ENCODE measurements at regions not wholly inside any gene's neighbourhood (a gene's known extent, or its start where the extent isn't known, plus 50 kb on each side); places are given as distances from the start of the nearest gene placed in this dataset.

GRCh38 chr16:27123795-27124409 is 57.2 kb downstream of the C16orf82 start:
- no peak for DNase-seq
- Histone ChIP-seq H3K4me1 (no peaks in the 10 kb centered on the region), H3K27ac (no peak overlapping the region), H3K27me3 (peaks cover 10% of the 10 kb centered on the region), H3K4me3 (no peak overlapping the region), H3K9me3 (peaks cover 15 to 17% of the 10 kb centered on the region in 2 donors), H3K36me3 (no peaks in the 10 kb centered on the region)
- intact Hi-C loops (cut with DNase I; ENCODE audit: low total_unique reads): no loop called here
- TF ChIP-seq EP300 (IDR thresholded peaks at IDR 0.05; ENCODE audit: low read depth): no peak
- TF ChIP-seq POLR2A (IDR thresholded peaks at IDR 0.05): no peak
- no peak for TF ChIP-seq POLR2AphosphoS5 (IDR thresholded peaks at IDR 0.05)
- TF ChIP-seq, protein P1, sequence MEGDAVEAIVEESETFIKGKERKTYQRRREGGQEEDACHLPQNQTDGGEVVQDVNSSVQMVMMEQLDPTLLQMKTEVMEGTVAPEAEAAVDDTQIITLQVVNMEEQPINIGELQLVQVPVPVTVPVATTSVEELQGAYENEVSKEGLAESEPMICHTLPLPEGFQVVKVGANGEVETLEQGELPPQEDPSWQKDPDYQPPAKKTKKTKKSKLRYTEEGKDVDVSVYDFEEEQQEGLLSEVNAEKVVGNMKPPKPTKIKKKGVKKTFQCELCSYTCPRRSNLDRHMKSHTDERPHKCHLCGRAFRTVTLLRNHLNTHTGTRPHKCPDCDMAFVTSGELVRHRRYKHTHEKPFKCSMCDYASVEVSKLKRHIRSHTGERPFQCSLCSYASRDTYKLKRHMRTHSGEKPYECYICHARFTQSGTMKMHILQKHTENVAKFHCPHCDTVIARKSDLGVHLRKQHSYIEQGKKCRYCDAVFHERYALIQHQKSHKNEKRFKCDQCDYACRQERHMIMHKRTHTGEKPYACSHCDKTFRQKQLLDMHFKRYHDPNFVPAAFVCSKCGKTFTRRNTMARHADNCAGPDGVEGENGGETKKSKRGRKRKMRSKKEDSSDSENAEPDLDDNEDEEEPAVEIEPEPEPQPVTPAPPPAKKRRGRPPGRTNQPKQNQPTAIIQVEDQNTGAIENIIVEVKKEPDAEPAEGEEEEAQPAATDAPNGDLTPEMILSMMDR (IDR thresholded peaks at IDR 0.05): no peak
- WGBS, 2 donors (ENCODE audit: low coverage in 1 of 2): 62 to 80% methylated on average over 1 to 7 of the region's 7 CpGs
- in situ Hi-C loops (cut with MboI; ENCODE audit: low pct_ligation_motif_present in 1 of 4, low pct_unique_long_range_greater_than_20kb in 1 of 4, low sequenced_read_pairs in 3 of 4): loop anchor here in 3 of 4 donors (25.0 kb wide), 1 partner anchor 1287 kb away; no protein-coding TSS in a partner anchor

DNA sequence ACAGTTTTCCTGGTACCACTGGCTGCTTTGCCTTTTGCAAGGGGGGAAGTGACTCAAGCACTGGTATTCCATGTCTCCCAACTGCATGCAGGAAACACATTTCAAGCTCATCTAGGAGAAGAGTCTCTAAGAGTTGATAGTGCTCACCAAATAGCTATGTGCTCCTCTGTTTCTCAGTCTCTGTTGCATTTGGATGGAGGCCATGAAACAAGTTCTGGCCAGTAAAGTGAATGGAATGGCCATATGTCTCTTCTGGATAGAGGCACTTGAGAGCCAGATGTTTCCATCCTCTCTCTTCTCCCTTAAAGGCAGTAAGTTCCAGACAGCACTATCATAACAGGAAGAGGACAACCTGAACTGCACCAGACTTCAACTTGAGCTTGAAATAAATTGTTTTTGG is 60.6 kb downstream of the C16orf82 start:
- in situ Hi-C loops (cut with MboI; ENCODE audit: low pct_ligation_motif_present in 1 of 4, low pct_unique_long_range_greater_than_20kb in 1 of 4, low sequenced_read_pairs in 3 of 4): no loop called here
- TF ChIP-seq EP300 (IDR thresholded peaks at IDR 0.05; ENCODE audit: low read depth) (no peak), POLR2A (IDR thresholded peaks at IDR 0.05) (no peak), POLR2AphosphoS5 (IDR thresholded peaks at IDR 0.05) (no peak)
- TF ChIP-seq, protein P1 (IDR thresholded peaks at IDR 0.05): no peak
- Histone ChIP-seq H3K27ac (no peak overlapping the region), H3K4me3 (no peak overlapping the region), H3K27me3 (no peaks in the 10 kb centered on the region), H3K36me3 (no peaks in the 10 kb centered on the region), H3K4me1 (no peaks in the 10 kb centered on the region), H3K9me3 (no peaks in the 10 kb centered on the region)
- intact Hi-C loops (cut with DNase I; ENCODE audit: low total_unique reads): no loop called here
- DNase-seq: no peak

DNA sequence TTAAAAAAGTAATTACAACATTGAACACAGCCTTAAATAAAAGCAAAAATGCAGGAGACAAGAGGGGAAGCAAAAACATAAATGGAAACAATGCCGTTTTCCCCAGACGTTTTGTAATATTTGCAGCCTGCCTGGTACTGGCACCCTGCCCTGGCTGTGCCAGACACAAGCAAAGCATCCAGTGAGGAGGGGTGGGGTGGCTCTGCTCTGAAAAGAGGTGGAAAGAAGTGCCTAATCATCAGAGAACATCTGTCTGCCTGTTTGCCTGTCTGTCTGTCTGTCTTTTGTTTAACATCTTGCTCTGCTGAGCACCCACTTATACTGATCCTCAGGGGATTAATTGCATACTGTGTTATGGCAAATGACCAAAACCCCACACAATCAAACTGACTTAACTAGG is 62.7 kb downstream of the C16orf82 start:
- Histone ChIP-seq H3K4me1 (no peaks in the 10 kb centered on the region), H3K4me3 (no peak overlapping the region), H3K9me3 (no peaks in the 10 kb centered on the region), H3K27ac (no peak overlapping the region), H3K36me3 (no peaks in the 10 kb centered on the region), H3K27me3 (no peaks in the 10 kb centered on the region)
- 38 to 64% methylated on average over 2 of the region's 2 CpGs for WGBS, 2 donors (ENCODE audit: low coverage in 1 of 2)
- in situ Hi-C loops (cut with MboI; ENCODE audit: low pct_ligation_motif_present in 1 of 4, low pct_unique_long_range_greater_than_20kb in 1 of 4, low sequenced_read_pairs in 3 of 4) (no loop called here), intact Hi-C loops (cut with DNase I; ENCODE audit: low total_unique reads) (no loop called here)
- DNase-seq: no peak
- TF ChIP-seq, protein P1 (IDR thresholded peaks at IDR 0.05): no peak
- TF ChIP-seq POLR2AphosphoS5 (IDR thresholded peaks at IDR 0.05): no peak
- no peak for TF ChIP-seq EP300 (IDR thresholded peaks at IDR 0.05; ENCODE audit: low read depth)
- TF ChIP-seq POLR2A (IDR thresholded peaks at IDR 0.05): no peak

GRCh38 chr16:27138257-27138656 is 65.1 kb upstream of the KDM8 start:
- H3K9me3 ChIP-seq: no peaks in the 10 kb centered on the region
- intact Hi-C loops (cut with DNase I; ENCODE audit: low total_unique reads): no loop called here
- DNase-seq: no peak
- in situ Hi-C loops (cut with MboI; ENCODE audit: low pct_ligation_motif_present in 1 of 4, low pct_unique_long_range_greater_than_20kb in 1 of 4, low sequenced_read_pairs in 3 of 4): no loop called here
- no peaks in the 10 kb centered on the region for H3K4me1 ChIP-seq
- TF ChIP-seq EP300 (IDR thresholded peaks at IDR 0.05; ENCODE audit: low read depth): no peak
- H3K36me3 ChIP-seq: no peaks in the 10 kb centered on the region
- no peak overlapping the region for H3K27ac ChIP-seq
- 33 to 80% methylated on average over 5 of the region's 5 CpGs for WGBS, 2 donors (ENCODE audit: low coverage in 1 of 2)
- H3K27me3 ChIP-seq: no peaks in the 10 kb centered on the region
- H3K4me3 ChIP-seq: no peak overlapping the region

- intact Hi-C loops (cut with DNase I; ENCODE audit: low total_unique reads) (no loop called here), in situ Hi-C loops (cut with MboI; ENCODE audit: low pct_ligation_motif_present in 1 of 4, low pct_unique_long_range_greater_than_20kb in 1 of 4, low sequenced_read_pairs in 3 of 4) (no loop called here)
- Histone ChIP-seq H3K36me3 (no peaks in the 10 kb centered on the region), H3K9me3 (no peaks in the 10 kb centered on the region), H3K4me3 (no peak overlapping the region), H3K4me1 (no peaks in the 10 kb centered on the region), H3K27ac (no peak overlapping the region), H3K27me3 (no peaks in the 10 kb centered on the region)
- DNase-seq: no peak
- WGBS, 2 donors (ENCODE audit: low coverage in 1 of 2): 81 to 100% methylated on average over 1 of the region's 1 CpG
- TF ChIP-seq POLR2A (IDR thresholded peaks at IDR 0.05) (no peak), EP300 (IDR thresholded peaks at IDR 0.05; ENCODE audit: low read depth) (no peak), POLR2AphosphoS5 (IDR thresholded peaks at IDR 0.05) (no peak)
- TF ChIP-seq, protein P1 (IDR thresholded peaks at IDR 0.05): no peak
These were observed 57.7 kb upstream of the KDM8 start for GRCh38 chr16:27145630-27146029.

Data from transverse colon (tissue), 4 donors.